Gastroesophageal sphincter (tissue), 3 donors: ENCODE measurements at regions not wholly inside any gene's neighbourhood (a gene's known extent, or its start where the extent isn't known, plus 50 kb on each side); places are given as distances from the start of the nearest gene placed in this dataset.
"Not testable (repeated sequence)": the region's sequence is repeated elsewhere in the genome, so short reads cannot be mapped to it uniquely, and the experiment has no call there.

Experiments used
- EP300 ChIP-seq: sonication (generic); formaldehyde crosslinking; IDR thresholded peaks from one replicate; pipeline ENCODE4 v1.6.1; 2017; ENCODE audit warnings: antibody characterized with exemption, mild to moderate bottlenecking
- TF ChIP-seq, protein P1 (sequence below), 4 experiments: fragments of 200-600 bp in 2 of 4; fragments of 450-650 bp in 2 of 4; sonication (generic) in 1 of 4; IDR thresholded peaks; one replicate each; pipeline ENCODE4 v1.5.1; 2017 to 2019; ENCODE audit warnings: antibody characterized with exemption in 4 of 4, mild to moderate bottlenecking in 2 of 4, moderate library complexity in 2 of 4

DNA sequence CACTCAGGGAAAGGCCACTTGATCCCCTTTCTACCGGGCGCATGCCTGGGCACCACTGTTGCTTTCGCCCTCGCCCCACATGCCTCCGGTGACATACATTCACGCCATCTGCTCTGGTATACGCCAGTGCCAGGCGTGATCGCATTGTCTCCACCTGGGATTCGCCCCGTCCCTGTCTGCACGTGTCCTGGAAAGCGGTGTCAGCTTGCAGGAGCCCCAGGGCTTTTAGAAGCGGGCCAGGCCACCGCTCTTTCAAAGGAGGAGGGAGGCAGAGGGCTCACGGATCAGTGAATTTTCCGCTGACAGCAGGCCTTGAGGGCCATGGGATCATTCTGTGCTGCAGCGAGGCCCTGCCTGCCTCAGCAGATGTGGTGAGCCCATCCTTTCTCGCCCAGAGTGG, 706.1 kb downstream of the KCNJ18 start:
- TF ChIP-seq, protein P1, sequence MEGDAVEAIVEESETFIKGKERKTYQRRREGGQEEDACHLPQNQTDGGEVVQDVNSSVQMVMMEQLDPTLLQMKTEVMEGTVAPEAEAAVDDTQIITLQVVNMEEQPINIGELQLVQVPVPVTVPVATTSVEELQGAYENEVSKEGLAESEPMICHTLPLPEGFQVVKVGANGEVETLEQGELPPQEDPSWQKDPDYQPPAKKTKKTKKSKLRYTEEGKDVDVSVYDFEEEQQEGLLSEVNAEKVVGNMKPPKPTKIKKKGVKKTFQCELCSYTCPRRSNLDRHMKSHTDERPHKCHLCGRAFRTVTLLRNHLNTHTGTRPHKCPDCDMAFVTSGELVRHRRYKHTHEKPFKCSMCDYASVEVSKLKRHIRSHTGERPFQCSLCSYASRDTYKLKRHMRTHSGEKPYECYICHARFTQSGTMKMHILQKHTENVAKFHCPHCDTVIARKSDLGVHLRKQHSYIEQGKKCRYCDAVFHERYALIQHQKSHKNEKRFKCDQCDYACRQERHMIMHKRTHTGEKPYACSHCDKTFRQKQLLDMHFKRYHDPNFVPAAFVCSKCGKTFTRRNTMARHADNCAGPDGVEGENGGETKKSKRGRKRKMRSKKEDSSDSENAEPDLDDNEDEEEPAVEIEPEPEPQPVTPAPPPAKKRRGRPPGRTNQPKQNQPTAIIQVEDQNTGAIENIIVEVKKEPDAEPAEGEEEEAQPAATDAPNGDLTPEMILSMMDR (IDR thresholded peaks at IDR 0.05) = not testable (repeated sequence)
- TF ChIP-seq EP300 = not testable (repeated sequence)
